ENCODE measurements at regions not wholly inside any gene's neighbourhood (a gene's known extent, or its start where the extent isn't known, plus 50 kb on each side); places are given as distances from the start of the nearest gene placed in this dataset.

- Mint-ChIP-seq H3K27ac (no peak overlapping the region), H3K4me1 (ENCODE audit: low read depth) (peaks cover 19% of the 10 kb centered on the region), H3K36me3 (ENCODE audit: low read depth) (no peaks in the 10 kb centered on the region), H3K27me3 (ENCODE audit: insufficient read depth) (no peaks in the 10 kb centered on the region), H3K4me3 (no peak overlapping the region), H3K9me3 (no peaks in the 10 kb centered on the region)
- TF ChIP-seq CTCF (IDR thresholded peaks at IDR 0.05): no peak
- DNase-seq: no peak
Observed at GRCh38 chr6:12392490-12392889, 102.3 kb downstream of the EDN1 start.

DNA sequence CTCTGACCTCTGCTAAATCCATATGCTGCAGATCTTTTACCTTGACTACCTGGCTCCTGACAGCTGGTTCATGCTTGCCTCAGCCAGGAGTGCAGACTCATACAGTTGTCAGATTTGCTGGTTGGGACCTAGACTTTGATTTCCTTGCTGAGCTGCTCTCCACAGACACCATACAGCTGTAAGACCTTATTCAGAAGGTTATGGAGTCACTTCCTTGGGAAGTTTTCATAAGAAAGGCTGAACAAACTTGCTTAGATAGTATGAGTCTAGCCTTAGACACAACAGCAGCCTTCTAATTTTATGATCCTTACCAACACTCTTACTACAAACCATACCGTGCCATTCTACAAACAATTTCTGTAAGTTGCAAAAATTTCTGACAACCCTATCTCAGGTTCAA lies 102.9 kb downstream of the EDN1 start:
- Mint-ChIP-seq H3K9me3 (no peaks in the 10 kb centered on the region), H3K27ac (no peak overlapping the region), H3K36me3 (ENCODE audit: low read depth) (no peaks in the 10 kb centered on the region), H3K27me3 (ENCODE audit: insufficient read depth) (no peaks in the 10 kb centered on the region; the same call in 1 of the 2 replicates), H3K4me3 (no peak overlapping the region), H3K4me1 (ENCODE audit: low read depth) (peaks cover 17% of the 10 kb centered on the region)
- no peak for DNase-seq
- TF ChIP-seq CTCF (IDR thresholded peaks at IDR 0.05): no peak

DNA sequence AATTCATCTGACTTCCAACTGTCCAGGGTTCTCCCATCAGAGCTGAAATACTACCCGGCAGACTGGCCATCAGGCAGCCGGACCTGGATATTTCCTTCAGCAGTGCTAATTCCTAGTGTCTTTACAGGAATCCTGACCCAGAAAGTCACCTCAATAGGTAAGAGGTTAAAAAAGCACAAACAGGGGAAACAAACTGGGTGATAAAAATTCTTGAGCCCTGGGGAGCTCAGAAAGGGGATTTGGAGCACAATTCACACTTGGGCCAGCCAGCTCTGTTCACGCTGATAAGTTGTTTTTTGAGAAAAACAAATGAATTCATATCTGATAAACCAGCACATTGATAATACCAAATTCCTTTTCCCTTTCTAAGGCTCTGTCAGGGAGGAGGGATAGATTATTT lies 104.0 kb downstream of the EDN1 start:
- no peak for DNase-seq
- no peak overlapping the region for H3K4me3 Mint-ChIP-seq
- H3K36me3 Mint-ChIP-seq (ENCODE audit: low read depth): peaks cover 2% of the 10 kb centered on the region; the same call in 1 of the 2 replicates
- H3K27ac Mint-ChIP-seq: no peak overlapping the region
- no peaks in the 10 kb centered on the region; the same call in 1 of the 2 replicates for H3K27me3 Mint-ChIP-seq (ENCODE audit: insufficient read depth)
- H3K9me3 Mint-ChIP-seq: no peaks in the 10 kb centered on the region
- peaks cover 17% of the 10 kb centered on the region for H3K4me1 Mint-ChIP-seq (ENCODE audit: low read depth)
- TF ChIP-seq CTCF (IDR thresholded peaks at IDR 0.05): no peak

- DNase-seq: no peak
- H3K4me3 Mint-ChIP-seq: no peak overlapping the region
- no peaks in the 10 kb centered on the region for H3K9me3 Mint-ChIP-seq
- H3K4me1 Mint-ChIP-seq (ENCODE audit: low read depth): peaks cover 17% of the 10 kb centered on the region
- no peaks in the 10 kb centered on the region; the same call in 1 of the 2 replicates for H3K27me3 Mint-ChIP-seq (ENCODE audit: insufficient read depth)
- H3K27ac Mint-ChIP-seq: no peak overlapping the region
- H3K36me3 Mint-ChIP-seq (ENCODE audit: low read depth): peaks cover 10% of the 10 kb centered on the region; the same call in 1 of the 2 replicates
- peak; percentile 69 for TF ChIP-seq CTCF (IDR thresholded peaks at IDR 0.05)
Observed at GRCh38 chr6:12395898-12396297, 105.7 kb downstream of the EDN1 start.

- DNase-seq: no peak
- TF ChIP-seq CTCF (IDR thresholded peaks at IDR 0.05): no peak
- no peaks in the 10 kb centered on the region for H3K9me3 Mint-ChIP-seq
- no peak overlapping the region for H3K27ac Mint-ChIP-seq
- no peaks in the 10 kb centered on the region; the same call in 1 of the 2 replicates for H3K27me3 Mint-ChIP-seq (ENCODE audit: insufficient read depth)
- peaks cover 38% of the 10 kb centered on the region for H3K4me1 Mint-ChIP-seq (ENCODE audit: low read depth)
- peaks cover 10% of the 10 kb centered on the region; the same call in 1 of the 2 replicates for H3K36me3 Mint-ChIP-seq (ENCODE audit: low read depth)
- H3K4me3 Mint-ChIP-seq: no peak overlapping the region
Observed at GRCh38 chr6:12401200-12401599, 111.0 kb downstream of the EDN1 start.

Data from HFFc6 (cell line).